ENCODE measurements at regions not wholly inside any gene's neighbourhood (a gene's known extent, or its start where the extent isn't known, plus 50 kb on each side); places are given as distances from the start of the nearest gene placed in this dataset.
A peak's percentile ranks its signal among the peaks of the same experiment; 100 is the strongest.

- H3K9ac ChIP-seq (ENCODE audit: extremely low read depth, low read length, poor library complexity, severe bottlenecking) = no peak overlapping the region
- H3K36me3 ChIP-seq (ENCODE audit: control insufficient read depth, insufficient read depth, low read length) = no peaks in the 10 kb centered on the region
- peaks cover 1% of the 10 kb centered on the region for H3K27me3 Mint-ChIP-seq (ENCODE audit: insufficient read depth)
- peak; percentile 45 for DNase-seq
- H3K4me3 ChIP-seq (ENCODE audit: low read length) = no peak overlapping the region
- no peaks in the 10 kb centered on the region for H3K9me3 ChIP-seq (ENCODE audit: control insufficient read depth, low read length)
- H3K4me3 Mint-ChIP-seq = no peak overlapping the region
- no peaks in the 10 kb centered on the region for H3K9me3 Mint-ChIP-seq
- no peak overlapping the region for H3K27ac Mint-ChIP-seq
- peaks cover 6% of the 10 kb centered on the region for H3K4me1 ChIP-seq (ENCODE audit: control insufficient read depth, insufficient read depth, low read length)
- WGBS, 2 experiments (ENCODE audit: insufficient coverage in 1 of 2, insufficient read length in 1 of 2) = 95 to 100% methylated on average over 2 of the region's 2 CpGs
- peaks cover 16% of the 10 kb centered on the region for H3K4me1 Mint-ChIP-seq
- no peaks in the 10 kb centered on the region for H3K36me3 Mint-ChIP-seq (ENCODE audit: low read depth)
- no peaks in the 10 kb centered on the region for H3K27me3 ChIP-seq (ENCODE audit: control insufficient read depth, insufficient read depth, low read length, poor library complexity, severe bottlenecking)
- TF ChIP-seq, protein P1, sequence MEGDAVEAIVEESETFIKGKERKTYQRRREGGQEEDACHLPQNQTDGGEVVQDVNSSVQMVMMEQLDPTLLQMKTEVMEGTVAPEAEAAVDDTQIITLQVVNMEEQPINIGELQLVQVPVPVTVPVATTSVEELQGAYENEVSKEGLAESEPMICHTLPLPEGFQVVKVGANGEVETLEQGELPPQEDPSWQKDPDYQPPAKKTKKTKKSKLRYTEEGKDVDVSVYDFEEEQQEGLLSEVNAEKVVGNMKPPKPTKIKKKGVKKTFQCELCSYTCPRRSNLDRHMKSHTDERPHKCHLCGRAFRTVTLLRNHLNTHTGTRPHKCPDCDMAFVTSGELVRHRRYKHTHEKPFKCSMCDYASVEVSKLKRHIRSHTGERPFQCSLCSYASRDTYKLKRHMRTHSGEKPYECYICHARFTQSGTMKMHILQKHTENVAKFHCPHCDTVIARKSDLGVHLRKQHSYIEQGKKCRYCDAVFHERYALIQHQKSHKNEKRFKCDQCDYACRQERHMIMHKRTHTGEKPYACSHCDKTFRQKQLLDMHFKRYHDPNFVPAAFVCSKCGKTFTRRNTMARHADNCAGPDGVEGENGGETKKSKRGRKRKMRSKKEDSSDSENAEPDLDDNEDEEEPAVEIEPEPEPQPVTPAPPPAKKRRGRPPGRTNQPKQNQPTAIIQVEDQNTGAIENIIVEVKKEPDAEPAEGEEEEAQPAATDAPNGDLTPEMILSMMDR (conservative IDR thresholded peaks at IDR 0.05) = peak; percentile 24
- no peak overlapping the region for H3K27ac ChIP-seq (ENCODE audit: low read depth, low read length)
These were observed 140.6 kb upstream of the PRR20G start for GRCh38 chr3:127428344-127428997.

GRCh38 chr3:127427666-127428065, 139.8 kb upstream of the PRR20G start:
- Histone ChIP-seq H3K9me3 (ENCODE audit: control insufficient read depth, low read length) (no peaks in the 10 kb centered on the region), H3K4me3 (ENCODE audit: low read length) (no peak overlapping the region), H3K4me1 (ENCODE audit: control insufficient read depth, insufficient read depth, low read length) (peaks cover 6% of the 10 kb centered on the region), H3K36me3 (ENCODE audit: control insufficient read depth, insufficient read depth, low read length) (no peaks in the 10 kb centered on the region), H3K27ac (ENCODE audit: low read depth, low read length) (peak overlapping the region; percentile 96), H3K27me3 (ENCODE audit: control insufficient read depth, insufficient read depth, low read length, poor library complexity, severe bottlenecking) (no peaks in the 10 kb centered on the region), H3K9ac (ENCODE audit: extremely low read depth, low read length, poor library complexity, severe bottlenecking) (no peak overlapping the region)
- WGBS, 2 experiments (ENCODE audit: insufficient coverage in 1 of 2, insufficient read length in 1 of 2) = 88% methylated on average over 3 to 8 of the region's 8 CpGs
- H3K4me1 Mint-ChIP-seq = peaks cover 16% of the 10 kb centered on the region
- no peak overlapping the region for H3K27ac Mint-ChIP-seq
- no peak overlapping the region for H3K4me3 Mint-ChIP-seq
- no peaks in the 10 kb centered on the region for H3K36me3 Mint-ChIP-seq (ENCODE audit: low read depth)
- TF ChIP-seq, protein P1 (conservative IDR thresholded peaks at IDR 0.05) = no peak
- DNase-seq = peak; percentile 41
- H3K9me3 Mint-ChIP-seq = no peaks in the 10 kb centered on the region
- H3K27me3 Mint-ChIP-seq (ENCODE audit: insufficient read depth) = peaks cover 1% of the 10 kb centered on the region

DNA sequence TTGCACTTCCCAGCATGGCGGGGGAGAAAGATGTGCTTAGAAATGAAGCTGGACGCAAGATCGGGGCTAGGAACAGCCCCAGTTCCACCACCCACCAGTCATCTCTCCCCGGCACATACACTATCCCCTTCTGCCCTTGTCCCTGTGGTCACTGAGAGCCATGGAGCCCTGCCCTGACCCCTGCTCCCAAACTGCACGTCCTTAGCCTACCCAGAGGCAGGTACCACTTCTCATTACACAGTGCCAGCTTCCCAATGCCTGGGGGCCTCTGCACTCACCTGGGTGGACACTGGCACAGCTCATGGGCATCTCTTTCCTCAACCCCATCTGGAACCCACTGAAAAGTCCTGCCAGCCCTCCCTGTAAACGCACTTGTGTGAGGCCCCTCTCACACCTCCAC, 139.3 kb upstream of the PRR20G start:
- peak overlapping the region; percentile 96 for H3K27ac ChIP-seq (ENCODE audit: low read depth, low read length)
- no peaks in the 10 kb centered on the region for H3K36me3 ChIP-seq (ENCODE audit: control insufficient read depth, insufficient read depth, low read length)
- H3K27ac Mint-ChIP-seq = no peak overlapping the region
- no peaks in the 10 kb centered on the region for H3K27me3 ChIP-seq (ENCODE audit: control insufficient read depth, insufficient read depth, low read length, poor library complexity, severe bottlenecking)
- peaks cover 16% of the 10 kb centered on the region for H3K4me1 Mint-ChIP-seq
- TF ChIP-seq, protein P1 (conservative IDR thresholded peaks at IDR 0.05) = no peak
- H3K9ac ChIP-seq (ENCODE audit: extremely low read depth, low read length, poor library complexity, severe bottlenecking) = no peak overlapping the region
- no peak overlapping the region for H3K4me3 Mint-ChIP-seq
- 78 to 85% methylated on average over 2 to 6 of the region's 6 CpGs for WGBS, 2 experiments (ENCODE audit: insufficient coverage in 1 of 2, insufficient read length in 1 of 2)
- H3K27me3 Mint-ChIP-seq (ENCODE audit: insufficient read depth) = peaks cover 1% of the 10 kb centered on the region
- no peak overlapping the region for H3K4me3 ChIP-seq (ENCODE audit: low read length)
- no peaks in the 10 kb centered on the region for H3K9me3 ChIP-seq (ENCODE audit: control insufficient read depth, low read length)
- DNase-seq = peak; percentile 29
- H3K36me3 Mint-ChIP-seq (ENCODE audit: low read depth) = no peaks in the 10 kb centered on the region
- peaks cover 6% of the 10 kb centered on the region for H3K4me1 ChIP-seq (ENCODE audit: control insufficient read depth, insufficient read depth, low read length)
- no peaks in the 10 kb centered on the region for H3K9me3 Mint-ChIP-seq
